B cell (primary cell): ENCODE measurements at regions not wholly inside any gene's neighbourhood (a gene's known extent, or its start where the extent isn't known, plus 50 kb on each side); places are given as distances from the start of the nearest gene placed in this dataset.

Experiments used
- ATAC-seq: fragments of 200-7000 bp; cut with Tn5 transposase; one replicate; pipeline ENCODE4 v1.10.0; 2021; ENCODE audit warnings: low read depth, mild to moderate bottlenecking, moderate number of reproducible peaks, moderate library complexity
- CTCF ChIA-PET: fragments of 350-600 bp; sonication (Branson Sonifier 250); formaldehyde crosslinking; loops from one replicate; lab custom pipeline; 2021; ENCODE audit warnings: antibody characterized with exemption, inconsistent platforms; lab: Charles Lee
- POLR2A ChIA-PET: fragments of 350-600 bp; sonication (Branson Sonifier 250); formaldehyde crosslinking; loops from one replicate; lab custom pipeline; 2021; ENCODE audit warnings: antibody characterized with exemption; lab: Charles Lee
- DNase-seq: peaks from one replicate; pipeline ENCODE4 v3.0.0; 2013
- H2AFZ ChIP-seq: 2 replicates; pipeline ENCODE4 v1.6.1; 2012; ENCODE audit warnings: mild to moderate bottlenecking, low read depth, low read length; ENCODE audit not compliant: insufficient read depth, poor library complexity, severe bottlenecking
- H3K27ac ChIP-seq, 2 donors: 1 replicate in 1 of 2; 2 replicates in 1 of 2; pipeline ENCODE4 v1.5.1; 2012 to 2013; ENCODE audit warnings: low read length in 2 of 2, mild to moderate bottlenecking in 2 of 2, moderate library complexity in 1 of 2
- H3K27me3 ChIP-seq, 4 experiments: fragments of 200-600 bp in 1 of 4; sonication (generic) in 1 of 4; replicated peaks in 1 of 4; 1 replicate in 2 of 4; 2 replicates in 2 of 4; pipeline versions ENCODE4 v1.6.1 to v1.7.0; 2013 to 2016; ENCODE audit warnings: low read length in 3 of 4, mild to moderate bottlenecking in 2 of 4, mixed read lengths in 1 of 4, moderate library complexity in 1 of 4; ENCODE audit not compliant: insufficient read depth in 4 of 4, control insufficient read depth in 3 of 4; ENCODE audit errors: control extremely low read depth in 1 of 4
- H3K36me3 ChIP-seq, 2 experiments: replicated peaks in 1 of 2; 1 replicate in 1 of 2; 2 replicates in 1 of 2; pipeline versions ENCODE4 v1.6.1 to v1.7.1; 2013; ENCODE audit warnings: low read length in 1 of 2; ENCODE audit not compliant: insufficient read depth in 2 of 2, control insufficient read depth in 1 of 2; ENCODE audit errors: control extremely low read depth in 1 of 2, extremely low read depth in 1 of 2
- H3K4me1 ChIP-seq, 2 donors: fragments of 200-600 bp in 1 of 2; sonication (generic) in 1 of 2; 1 replicate in 1 of 2; 2 replicates in 1 of 2; pipeline versions ENCODE4 v1.5.1 to v1.6.1; 2013 to 2017; ENCODE audit warnings: low read length in 2 of 2; ENCODE audit not compliant: control insufficient read depth in 2 of 2, insufficient read depth in 2 of 2
- H3K4me2 ChIP-seq: replicated peaks from 2 replicates; pipeline ENCODE3; 2012; ENCODE audit warnings: mild to moderate bottlenecking, low read depth, low read length; ENCODE audit not compliant: poor library complexity, severe bottlenecking
- H3K4me3 ChIP-seq, 5 experiments: fragments of 200-600 bp in 1 of 5; sonication (generic) in 1 of 5; 1 replicate in 3 of 5; 2 replicates in 2 of 5; pipeline versions ENCODE4 v1.5.1 to v1.7.0; 2011 to 2016; ENCODE audit warnings: low read length in 4 of 5, mild to moderate bottlenecking in 4 of 5, low read depth in 2 of 5, control low read depth in 1 of 5, moderate library complexity in 1 of 5; ENCODE audit not compliant: insufficient read depth in 1 of 5; ENCODE audit errors: control extremely low read depth in 1 of 5, extremely low read depth in 1 of 5
- H3K79me2 ChIP-seq: fragments of 200-600 bp; sonication (generic); one replicate; pipeline ENCODE4 v1.6.0; 2016; ENCODE audit warnings: low read length; ENCODE audit not compliant: control insufficient read depth, insufficient read depth
- H3K9ac ChIP-seq: fragments of 200-600 bp; sonication (generic); 2 replicates; pipeline ENCODE4 v1.6.1; 2017; ENCODE audit warnings: mild to moderate bottlenecking, low read length, moderate library complexity
- H3K9me3 ChIP-seq, 3 donors: one replicate each; pipeline versions ENCODE4 v1.6.1 to v1.7.1; 2013; ENCODE audit warnings: low read length in 2 of 3; ENCODE audit not compliant: control insufficient read depth in 2 of 3, insufficient read depth in 1 of 3; ENCODE audit errors: control extremely low read depth in 1 of 3
- H4K20me1 ChIP-seq: 2 replicates; pipeline ENCODE4 v1.6.0; 2012; ENCODE audit warnings: mild to moderate bottlenecking, low read length; ENCODE audit not compliant: insufficient read depth, control insufficient read depth, poor library complexity, severe bottlenecking
- H3K27ac Mint-ChIP-seq: one replicate; pipeline ENCODE4 v1.8.0; 2021; ENCODE audit warnings: mixed read lengths
- H3K27me3 Mint-ChIP-seq: one replicate; pipeline ENCODE4 v1.8.0; 2021; ENCODE audit warnings: mixed read lengths
- H3K4me1 Mint-ChIP-seq: one replicate; pipeline ENCODE4 v1.8.0; 2021; ENCODE audit warnings: mixed read lengths
- H3K4me3 Mint-ChIP-seq: one replicate; pipeline ENCODE4 v1.8.0; 2021; ENCODE audit warnings: mixed read lengths
- H3K9me3 Mint-ChIP-seq: one replicate; pipeline ENCODE4 v1.8.0; 2022; ENCODE audit warnings: mixed read lengths; ENCODE audit not compliant: insufficient read depth
- EZH2 ChIP-seq: IDR thresholded peaks from 2 replicates; pipeline ENCODE4 v1.6.1; 2012; ENCODE audit warnings: borderline replicate concordance, low read depth, mild to moderate bottlenecking, moderate library complexity, low read length; ENCODE audit not compliant: insufficient read depth, poor library complexity, severe bottlenecking
- WGBS: methylation state at CpG from one replicate; pipeline ENCODE4 v1.1.5; 2013; ENCODE audit warnings: missing lambda C conversion rate; ENCODE audit not compliant: insufficient coverage; 5-methylcytosine and 5-hydroxymethylcytosine counted together
- intact Hi-C: fragments of 100-400 bp; cut with micrococcal nuclease; formaldehyde crosslinking; loops from one replicate; pipeline ENCODE4 v1.10.0; 2022
- TF ChIP-seq, protein P1 (sequence below): fragments of 200-600 bp; IDR thresholded peaks from one replicate; pipeline ENCODE4 v1.8.0; 2022; ENCODE audit warnings: antibody characterized with exemption, mild to moderate bottlenecking

DNA sequence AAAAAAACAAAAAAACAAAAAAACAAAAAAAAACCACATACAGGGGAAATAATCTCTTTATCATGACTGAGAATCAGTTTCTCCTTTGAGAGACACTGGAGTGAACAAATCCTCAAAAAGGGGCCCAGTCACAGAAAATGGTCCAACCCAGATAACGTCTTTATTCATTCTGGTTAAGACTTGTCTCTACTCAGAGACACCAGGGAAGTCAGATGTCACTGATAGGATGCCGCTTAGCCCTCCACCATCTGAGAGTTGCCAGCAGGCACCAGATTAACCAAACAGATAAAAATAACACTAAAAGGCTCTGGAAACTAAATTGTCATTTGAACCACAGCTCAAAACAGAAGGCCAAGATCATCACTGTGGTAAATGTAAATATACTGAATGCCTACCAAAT, 1163.4 kb upstream of the ATXN8OS start:
- no peak overlapping the region for H3K4me3 Mint-ChIP-seq
- peaks cover 3% of the 10 kb centered on the region for H3K9me3 Mint-ChIP-seq
- POLR2A ChIA-PET, result no interaction called here

DNA sequence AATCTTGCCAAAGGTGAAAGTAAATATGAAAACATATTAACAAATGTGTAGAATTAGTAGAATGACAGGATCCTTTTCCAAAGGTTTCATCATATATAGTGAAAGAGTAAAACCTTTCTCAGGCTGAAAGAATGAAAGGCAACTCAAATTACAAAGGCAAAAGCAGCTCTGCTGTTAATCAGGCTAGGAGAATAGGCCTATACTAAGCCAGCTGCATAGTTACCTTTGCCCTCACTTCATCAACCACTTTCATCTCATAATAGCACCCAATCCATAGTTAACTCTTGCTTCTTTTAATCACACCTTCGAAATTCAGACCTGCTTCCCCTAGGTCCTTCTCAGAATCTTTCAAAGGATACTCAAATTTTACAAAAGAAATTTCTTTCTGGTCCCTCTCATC, 1167.6 kb upstream of the ATXN8OS start:
- Histone ChIP-seq H3K79me2 (no peaks in the 10 kb centered on the region), H3K4me2 (no peak overlapping the region), H3K4me3 (no peak overlapping the region), H3K27ac (no peak overlapping the region), H4K20me1 (no peaks in the 10 kb centered on the region), H3K36me3 (no peaks in the 10 kb centered on the region), H3K9me3 (no peaks in the 10 kb centered on the region), H3K4me1 (no peaks in the 10 kb centered on the region), H3K9ac (no peak overlapping the region), H2AFZ (no peak overlapping the region), H3K27me3 (no peaks in the 10 kb centered on the region)
- H3K4me3 Mint-ChIP-seq, result no peak overlapping the region
- intact Hi-C loops, result no loop called here
- no peak for DNase-seq
- H3K27me3 Mint-ChIP-seq, result no peaks in the 10 kb centered on the region
- TF ChIP-seq, protein P1, sequence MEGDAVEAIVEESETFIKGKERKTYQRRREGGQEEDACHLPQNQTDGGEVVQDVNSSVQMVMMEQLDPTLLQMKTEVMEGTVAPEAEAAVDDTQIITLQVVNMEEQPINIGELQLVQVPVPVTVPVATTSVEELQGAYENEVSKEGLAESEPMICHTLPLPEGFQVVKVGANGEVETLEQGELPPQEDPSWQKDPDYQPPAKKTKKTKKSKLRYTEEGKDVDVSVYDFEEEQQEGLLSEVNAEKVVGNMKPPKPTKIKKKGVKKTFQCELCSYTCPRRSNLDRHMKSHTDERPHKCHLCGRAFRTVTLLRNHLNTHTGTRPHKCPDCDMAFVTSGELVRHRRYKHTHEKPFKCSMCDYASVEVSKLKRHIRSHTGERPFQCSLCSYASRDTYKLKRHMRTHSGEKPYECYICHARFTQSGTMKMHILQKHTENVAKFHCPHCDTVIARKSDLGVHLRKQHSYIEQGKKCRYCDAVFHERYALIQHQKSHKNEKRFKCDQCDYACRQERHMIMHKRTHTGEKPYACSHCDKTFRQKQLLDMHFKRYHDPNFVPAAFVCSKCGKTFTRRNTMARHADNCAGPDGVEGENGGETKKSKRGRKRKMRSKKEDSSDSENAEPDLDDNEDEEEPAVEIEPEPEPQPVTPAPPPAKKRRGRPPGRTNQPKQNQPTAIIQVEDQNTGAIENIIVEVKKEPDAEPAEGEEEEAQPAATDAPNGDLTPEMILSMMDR, result no peak
- no peak for TF ChIP-seq EZH2
- no peak for ATAC-seq
- H3K9me3 Mint-ChIP-seq, result no peaks in the 10 kb centered on the region
- CTCF ChIA-PET, result no interaction called here
- 83% methylated on average over 1 of the region's 1 CpG for WGBS
- POLR2A ChIA-PET, result no interaction called here
- no peak overlapping the region for H3K27ac Mint-ChIP-seq
- H3K4me1 Mint-ChIP-seq, result no peaks in the 10 kb centered on the region

More for the DNA sequence above, 1163.4 kb upstream of the ATXN8OS start:
- Histone ChIP-seq H3K9ac (no peak overlapping the region), H3K79me2 (no peaks in the 10 kb centered on the region), H2AFZ (no peak overlapping the region), H4K20me1 (no peaks in the 10 kb centered on the region), H3K4me1 (no peaks in the 10 kb centered on the region), H3K4me3 (no peak overlapping the region), H3K4me2 (no peak overlapping the region), H3K9me3 (no peaks in the 10 kb centered on the region), H3K27me3 (no peaks in the 10 kb centered on the region), H3K27ac (no peak overlapping the region), H3K36me3 (no peaks in the 10 kb centered on the region)
- Mint-ChIP-seq H3K27ac (no peak overlapping the region), H3K27me3 (no peaks in the 10 kb centered on the region), H3K4me1 (no peaks in the 10 kb centered on the region)
- intact Hi-C loops, result no loop called here
- ATAC-seq (no peak), DNase-seq (no peak)
- 89% methylated on average over 2 of the region's 2 CpGs for WGBS
- no peak for TF ChIP-seq EZH2
- TF ChIP-seq, protein P1, result no peak
- CTCF ChIA-PET, result no interaction called here
